GM18951 (cell line): ENCODE measurements at regions not wholly inside any gene's neighbourhood (a gene's known extent, or its start where the extent isn't known, plus 50 kb on each side); places are given as distances from the start of the nearest gene placed in this dataset.
"Not testable (repeated sequence)": the region's sequence is repeated elsewhere in the genome, so short reads cannot be mapped to it uniquely, and the experiment has no call there.

Experiments used
- POLR2A ChIP-seq: IDR thresholded peaks from 4 replicates; pipeline ENCODE4 v1.6.1; 2011; ENCODE audit warnings: mild to moderate bottlenecking; ENCODE audit not compliant: insufficient read length, insufficient read depth; ENCODE audit errors: extremely low read depth
- in situ Hi-C: fragments of 300-500 bp; cut with MboI; formaldehyde crosslinking; loops from one replicate; pipeline ENCODE4 v1.12.0; 2022; ENCODE audit warnings: low sequenced_read_pairs, mixed read lengths, inconsistent platforms; ENCODE audit not compliant: unreplicated experiment

GRCh38 chr22:19606332-19607191 lies 82.4 kb upstream of the CLDN5 start:
- no peak for TF ChIP-seq POLR2A
- in situ Hi-C loops, result no loop called here

- in situ Hi-C loops, result no loop called here
- no peak for TF ChIP-seq POLR2A
Measured at GRCh38 chr22:19607192-19608002, 83.2 kb upstream of the CLDN5 start.

GRCh38 chr22:19608003-19608690 lies 83.9 kb upstream of the CLDN5 start:
- in situ Hi-C loops, result no loop called here
- TF ChIP-seq POLR2A, result no peak

DNA sequence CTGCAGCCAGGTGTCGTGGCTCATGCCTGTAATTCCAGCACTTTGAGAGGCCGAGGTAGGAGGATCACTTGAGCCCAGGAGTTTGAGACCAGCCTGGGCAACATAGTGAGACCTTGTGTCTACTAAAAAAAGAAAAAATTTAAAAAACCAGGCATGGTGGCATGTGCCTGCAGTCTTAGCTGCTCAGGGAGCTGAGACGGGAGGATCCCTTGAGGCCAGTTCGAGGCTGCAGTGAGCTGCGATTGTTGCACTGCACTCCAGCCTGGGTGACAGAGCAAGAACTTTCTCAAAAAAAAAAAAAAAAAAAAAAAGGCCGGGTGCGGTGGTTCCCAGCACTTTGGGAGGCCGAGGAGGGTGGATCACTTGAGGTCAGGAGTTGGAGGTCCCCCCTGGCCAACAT lies 85.5 kb upstream of the CLDN5 start:
- in situ Hi-C loops, result not testable (repeated sequence)

DNA sequence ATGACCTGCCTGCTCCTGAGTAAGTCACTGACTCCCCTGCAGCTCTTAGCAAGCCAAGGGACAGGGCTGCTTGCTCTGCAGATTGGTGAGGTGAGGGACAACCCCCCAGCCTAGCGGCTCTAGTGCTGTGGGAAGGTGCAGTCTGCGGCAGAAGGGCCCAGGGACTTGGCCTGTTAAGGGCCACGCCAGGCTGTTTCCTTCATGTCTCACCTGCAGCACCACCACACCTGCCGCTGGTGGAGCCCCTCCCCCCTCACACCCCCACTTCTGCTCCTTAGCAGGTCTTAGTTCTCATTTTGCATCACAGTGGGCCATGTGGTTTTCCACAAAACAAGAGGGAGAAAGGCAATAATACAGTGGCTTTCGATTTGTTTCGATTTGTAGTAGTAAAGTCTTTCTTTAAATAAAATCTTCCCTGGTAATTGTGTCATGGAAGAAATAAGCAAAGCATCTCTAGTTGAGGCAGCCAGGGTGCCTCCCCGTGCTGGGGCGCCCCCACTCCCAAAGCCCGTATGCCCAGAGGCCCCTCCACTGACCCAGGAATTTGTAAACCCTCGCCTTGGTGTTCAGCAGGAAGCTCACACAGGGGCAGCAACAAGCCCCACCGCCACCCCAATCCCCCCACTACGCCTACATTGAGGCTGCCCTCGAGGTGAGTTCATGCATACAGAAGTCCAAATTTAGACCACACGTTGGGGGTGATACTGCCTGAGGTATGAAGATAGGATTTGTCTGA lies 86.5 kb upstream of the CLDN5 start:
- in situ Hi-C loops, result no loop called here
- TF ChIP-seq POLR2A, result no peak

GRCh38 chr22:19611590-19611989 lies 87.4 kb upstream of the CLDN5 start:
- no peak for TF ChIP-seq POLR2A
- in situ Hi-C loops, result no loop called here

- in situ Hi-C loops, result no loop called here
- no peak for TF ChIP-seq POLR2A
Measured at GRCh38 chr22:19612866-19613572, 88.8 kb upstream of the CLDN5 start.

DNA sequence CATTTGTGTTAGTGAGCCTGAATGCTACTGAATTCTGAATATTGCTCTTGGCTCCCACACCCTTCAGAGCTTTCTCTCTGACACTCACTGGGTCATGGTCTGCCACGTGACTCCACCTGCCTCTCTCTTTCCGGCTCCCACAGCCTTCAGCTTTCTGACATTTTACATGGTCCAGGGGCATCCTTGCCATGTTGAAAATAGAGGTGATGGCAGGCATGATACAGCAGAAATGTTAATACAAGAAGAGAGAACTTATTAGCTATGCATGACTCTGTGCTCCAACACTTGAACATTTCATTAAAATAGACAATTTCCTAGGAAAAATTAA lies 90.3 kb upstream of the CLDN5 start:
- in situ Hi-C loops, result no loop called here
- TF ChIP-seq POLR2A, result no peak

- in situ Hi-C loops, result no loop called here
- TF ChIP-seq POLR2A, result no peak
Measured at GRCh38 chr22:19615001-19615461, 90.8 kb upstream of the CLDN5 start.

DNA sequence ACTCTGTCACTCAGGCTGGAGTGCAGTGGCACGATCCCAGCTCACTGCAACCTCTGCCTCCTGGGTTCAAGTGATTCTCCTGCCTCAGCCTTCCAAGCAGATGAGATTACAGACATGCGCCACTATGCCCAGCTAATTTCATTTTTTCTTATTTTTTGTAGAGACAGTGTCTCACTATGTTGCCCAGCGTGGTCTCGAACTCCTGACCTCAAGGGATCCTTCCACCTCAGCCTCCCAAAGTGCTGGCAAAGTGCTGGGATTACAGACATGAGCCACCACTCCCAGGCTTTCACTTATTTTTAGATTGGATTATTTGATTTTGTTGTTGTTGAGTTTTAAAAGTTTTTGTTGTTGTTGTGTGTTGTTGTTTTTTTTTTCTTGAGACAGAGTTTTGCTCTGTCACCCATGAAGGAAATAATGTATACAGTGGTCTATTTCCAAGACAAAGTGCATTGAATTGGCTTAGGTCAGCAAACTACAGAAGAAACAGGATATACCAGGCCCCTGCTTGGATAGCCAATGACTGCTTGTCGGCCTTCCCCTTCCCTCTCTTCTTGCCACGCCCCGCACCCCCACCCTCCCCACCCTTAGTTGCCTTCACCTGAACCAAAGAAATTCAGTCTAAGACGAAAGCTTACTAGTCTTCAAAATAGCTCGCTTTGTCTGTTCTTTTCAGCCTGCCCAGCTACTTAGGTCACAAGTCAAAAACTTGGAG lies 91.8 kb upstream of the CLDN5 start:
- TF ChIP-seq POLR2A, result no peak
- in situ Hi-C loops, result no loop called here

- in situ Hi-C loops, result no loop called here
- TF ChIP-seq POLR2A, result peak; percentile 22
Measured at GRCh38 chr22:19619144-19620009, 94.9 kb upstream of the SEPTIN5 start.
